ENCODE measurements at regions not wholly inside any gene's neighbourhood (a gene's known extent, or its start where the extent isn't known, plus 50 kb on each side); places are given as distances from the start of the nearest gene placed in this dataset.

DNA sequence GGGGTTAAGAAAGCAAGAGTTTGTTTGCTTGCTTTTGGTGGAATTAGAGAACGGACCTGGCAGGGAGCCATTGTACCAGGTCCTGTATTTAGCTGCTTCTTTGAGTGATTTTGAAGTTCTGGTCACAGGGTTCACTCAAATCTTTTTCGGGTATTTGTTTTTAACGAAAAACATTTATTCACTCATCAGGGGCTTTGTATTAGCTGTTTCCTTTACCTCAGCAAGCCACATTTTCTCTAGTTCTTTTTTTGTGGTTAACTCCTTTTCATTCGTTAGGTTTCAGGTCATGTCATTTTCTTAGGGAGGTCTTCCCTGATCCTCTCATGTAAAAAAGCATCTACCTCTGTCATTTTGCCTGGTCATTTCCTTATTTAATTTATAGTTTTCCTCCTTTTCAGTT lies 1502.2 kb downstream of the GRIK2 start:
- TF ChIP-seq POLR2A (IDR thresholded peaks at IDR 0.05) = no peak
- TF ChIP-seq, protein P1, sequence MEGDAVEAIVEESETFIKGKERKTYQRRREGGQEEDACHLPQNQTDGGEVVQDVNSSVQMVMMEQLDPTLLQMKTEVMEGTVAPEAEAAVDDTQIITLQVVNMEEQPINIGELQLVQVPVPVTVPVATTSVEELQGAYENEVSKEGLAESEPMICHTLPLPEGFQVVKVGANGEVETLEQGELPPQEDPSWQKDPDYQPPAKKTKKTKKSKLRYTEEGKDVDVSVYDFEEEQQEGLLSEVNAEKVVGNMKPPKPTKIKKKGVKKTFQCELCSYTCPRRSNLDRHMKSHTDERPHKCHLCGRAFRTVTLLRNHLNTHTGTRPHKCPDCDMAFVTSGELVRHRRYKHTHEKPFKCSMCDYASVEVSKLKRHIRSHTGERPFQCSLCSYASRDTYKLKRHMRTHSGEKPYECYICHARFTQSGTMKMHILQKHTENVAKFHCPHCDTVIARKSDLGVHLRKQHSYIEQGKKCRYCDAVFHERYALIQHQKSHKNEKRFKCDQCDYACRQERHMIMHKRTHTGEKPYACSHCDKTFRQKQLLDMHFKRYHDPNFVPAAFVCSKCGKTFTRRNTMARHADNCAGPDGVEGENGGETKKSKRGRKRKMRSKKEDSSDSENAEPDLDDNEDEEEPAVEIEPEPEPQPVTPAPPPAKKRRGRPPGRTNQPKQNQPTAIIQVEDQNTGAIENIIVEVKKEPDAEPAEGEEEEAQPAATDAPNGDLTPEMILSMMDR (IDR thresholded peaks at IDR 0.05) = no peak
